Left lung (tissue), 4 donors: ENCODE measurements at regions not wholly inside any gene's neighbourhood (a gene's known extent, or its start where the extent isn't known, plus 50 kb on each side); places are given as distances from the start of the nearest gene placed in this dataset.

Experiments used
- ATAC-seq: fragments of 200-7000 bp; cut with Tn5 transposase; one replicate; pipeline ENCODE4 v1.9.1; 2020; ENCODE audit warnings: moderate library complexity
- DNase-seq, 4 donors: peaks; one replicate each; pipeline ENCODE4 v3.0.0-alpha.2; 2013 to 2020
- H3K27ac ChIP-seq, 2 donors: fragments of 200-600 bp; sonication (generic) in 1 of 2; one replicate each; pipeline versions ENCODE4 v1.5.0 to v1.8.0; 2020 to 2021
- H3K27me3 ChIP-seq, 2 donors: fragments of 200-600 bp; sonication (generic) in 1 of 2; one replicate each; pipeline versions ENCODE4 v1.5.0 to v1.8.0; 2020 to 2021
- H3K36me3 ChIP-seq, 2 donors: fragments of 200-600 bp; sonication (generic) in 1 of 2; one replicate each; pipeline versions ENCODE4 v1.5.0 to v1.8.0; 2020 to 2021
- H3K4me1 ChIP-seq, 2 donors: fragments of 200-600 bp; one replicate each; pipeline ENCODE4 v1.8.0; 2021
- H3K4me3 ChIP-seq, 2 donors: fragments of 200-600 bp; sonication (generic) in 1 of 2; one replicate each; pipeline versions ENCODE4 v1.5.0 to v1.8.0; 2020 to 2021; ENCODE audit warnings: mild to moderate bottlenecking in 1 of 2
- H3K9me3 ChIP-seq, 2 donors: fragments of 200-600 bp; sonication (generic) in 1 of 2; one replicate each; pipeline versions ENCODE4 v1.5.0 to v1.8.0; 2020 to 2021
- intact Hi-C, 2 donors: fragments of 100-400 bp; cut with DNase I; formaldehyde crosslinking; loops; one replicate each; pipeline versions ENCODE4 v1.11.2 to v1.14.2; 2022
- TF ChIP-seq, protein P1 (sequence below), 2 donors: fragments of 200-600 bp; sonication (generic) in 1 of 2; IDR thresholded peaks; one replicate each; pipeline versions ENCODE4 v1.5.0 to v1.8.0; 2021; ENCODE audit warnings: antibody characterized with exemption in 2 of 2
- donor health status: DM: no; HTN: yes; CAD: no.
- donor health status: DM: no; HTN: no; CAD: no.

- Histone ChIP-seq H3K36me3 (no peaks in the 10 kb centered on the region), H3K9me3 (peaks cover 0 to under 1% of the 10 kb centered on the region in 2 donors), H3K4me1 (no peaks in the 10 kb centered on the region), H3K4me3 (no peak overlapping the region), H3K27ac (no peak overlapping the region), H3K27me3 (no peaks in the 10 kb centered on the region)
- no peak for ATAC-seq
- intact Hi-C loops, result no loop called here
- DNase-seq, result no peak
- TF ChIP-seq, protein P1, sequence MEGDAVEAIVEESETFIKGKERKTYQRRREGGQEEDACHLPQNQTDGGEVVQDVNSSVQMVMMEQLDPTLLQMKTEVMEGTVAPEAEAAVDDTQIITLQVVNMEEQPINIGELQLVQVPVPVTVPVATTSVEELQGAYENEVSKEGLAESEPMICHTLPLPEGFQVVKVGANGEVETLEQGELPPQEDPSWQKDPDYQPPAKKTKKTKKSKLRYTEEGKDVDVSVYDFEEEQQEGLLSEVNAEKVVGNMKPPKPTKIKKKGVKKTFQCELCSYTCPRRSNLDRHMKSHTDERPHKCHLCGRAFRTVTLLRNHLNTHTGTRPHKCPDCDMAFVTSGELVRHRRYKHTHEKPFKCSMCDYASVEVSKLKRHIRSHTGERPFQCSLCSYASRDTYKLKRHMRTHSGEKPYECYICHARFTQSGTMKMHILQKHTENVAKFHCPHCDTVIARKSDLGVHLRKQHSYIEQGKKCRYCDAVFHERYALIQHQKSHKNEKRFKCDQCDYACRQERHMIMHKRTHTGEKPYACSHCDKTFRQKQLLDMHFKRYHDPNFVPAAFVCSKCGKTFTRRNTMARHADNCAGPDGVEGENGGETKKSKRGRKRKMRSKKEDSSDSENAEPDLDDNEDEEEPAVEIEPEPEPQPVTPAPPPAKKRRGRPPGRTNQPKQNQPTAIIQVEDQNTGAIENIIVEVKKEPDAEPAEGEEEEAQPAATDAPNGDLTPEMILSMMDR (IDR thresholded peaks at IDR 0.05), result no peak
These were observed 366.8 kb upstream of the SGCD start for GRCh38 chr5:155960177-155960576.

DNA sequence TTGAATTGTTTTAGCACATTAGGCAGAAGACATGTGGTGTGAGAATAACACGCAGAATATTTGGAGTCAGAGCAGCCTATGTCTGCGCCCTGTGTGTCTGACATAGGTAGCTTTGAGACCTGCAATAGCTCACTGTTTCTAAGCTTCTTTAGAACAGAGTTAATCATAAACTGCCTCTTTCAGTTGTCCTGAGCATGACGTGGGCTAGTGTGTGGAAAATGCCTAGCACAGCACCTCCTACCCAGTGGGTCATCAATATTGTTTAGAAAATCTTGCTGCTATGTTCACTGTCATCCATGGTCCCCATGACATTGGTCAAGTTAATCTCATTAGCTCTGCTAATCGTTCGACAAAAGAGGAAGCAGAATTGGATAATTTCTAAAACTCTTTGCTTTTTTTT lies 357.4 kb upstream of the SGCD start:
- Histone ChIP-seq H3K9me3 (peaks cover 0 to 10% of the 10 kb centered on the region in 2 donors), H3K27ac (no peak overlapping the region), H3K27me3 (no peaks in the 10 kb centered on the region), H3K4me1 (no peaks in the 10 kb centered on the region), H3K4me3 (no peak overlapping the region), H3K36me3 (no peaks in the 10 kb centered on the region)
- no peak for DNase-seq
- TF ChIP-seq, protein P1 (IDR thresholded peaks at IDR 0.05), result no peak
- intact Hi-C loops, result no loop called here
- no peak for ATAC-seq

DNA sequence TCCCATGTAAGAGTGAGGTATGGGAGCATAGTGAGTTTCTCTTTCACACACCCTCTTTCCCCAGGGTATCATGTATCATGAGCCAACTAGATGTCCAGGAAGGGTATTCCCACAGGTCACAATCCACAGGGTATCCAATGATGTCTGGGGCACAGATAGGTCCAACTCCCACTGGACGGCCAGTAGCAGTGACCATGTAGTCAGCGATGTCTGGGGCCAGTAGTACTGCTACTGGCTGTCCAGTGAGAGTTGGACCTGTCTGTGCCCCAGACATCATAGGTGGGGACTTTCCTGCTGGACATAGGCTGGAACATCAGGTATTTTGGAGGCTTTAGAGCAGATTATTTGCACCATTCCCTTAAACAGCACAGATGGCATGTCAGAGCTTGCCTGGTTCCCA lies 352.6 kb upstream of the SGCD start:
- no peaks in the 10 kb centered on the region for H3K27me3 ChIP-seq
- intact Hi-C loops, result no loop called here
- no peak for DNase-seq
- TF ChIP-seq, protein P1 (IDR thresholded peaks at IDR 0.05), result no peak
- no peaks in the 10 kb centered on the region for H3K4me1 ChIP-seq
- ATAC-seq, result no peak
- no peaks in the 10 kb centered on the region for H3K36me3 ChIP-seq
- no peak overlapping the region for H3K4me3 ChIP-seq
- no peak overlapping the region for H3K27ac ChIP-seq
- no peaks in the 10 kb centered on the region for H3K9me3 ChIP-seq

GRCh38 chr5:155978850-155979249 lies 348.1 kb upstream of the SGCD start:
- TF ChIP-seq, protein P1 (IDR thresholded peaks at IDR 0.05), result no peak
- H3K27ac ChIP-seq, result no peak overlapping the region
- H3K9me3 ChIP-seq, result no peaks in the 10 kb centered on the region
- no peaks in the 10 kb centered on the region for H3K27me3 ChIP-seq
- no peaks in the 10 kb centered on the region for H3K36me3 ChIP-seq
- no peak for ATAC-seq
- no peaks in the 10 kb centered on the region for H3K4me1 ChIP-seq
- DNase-seq, result no peak
- intact Hi-C loops, result no loop called here
- H3K4me3 ChIP-seq, result no peak overlapping the region

DNA sequence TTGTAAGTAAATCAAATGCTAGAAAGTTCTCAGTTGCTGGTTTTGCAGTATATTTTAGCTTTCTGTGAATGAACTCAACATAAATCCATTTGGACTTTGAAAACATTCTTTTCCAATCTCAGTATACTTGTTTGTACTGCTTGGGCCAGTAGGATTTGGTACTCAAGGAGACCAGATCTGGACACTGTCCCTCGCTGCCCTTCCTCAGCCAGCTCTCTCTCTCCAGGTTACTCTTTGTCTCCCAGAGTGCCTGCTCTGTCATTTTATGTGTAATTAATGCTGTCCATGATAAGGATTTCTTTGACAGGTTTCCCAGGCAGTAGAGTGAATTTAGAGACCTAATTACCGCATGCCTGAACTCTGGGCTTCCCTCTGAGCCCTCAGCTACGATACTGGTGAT lies 344.6 kb upstream of the SGCD start:
- DNase-seq, result no peak
- Histone ChIP-seq H3K4me3 (no peak overlapping the region), H3K27ac (no peak overlapping the region), H3K9me3 (no peaks in the 10 kb centered on the region), H3K27me3 (no peaks in the 10 kb centered on the region), H3K36me3 (no peaks in the 10 kb centered on the region), H3K4me1 (no peaks in the 10 kb centered on the region)
- TF ChIP-seq, protein P1 (IDR thresholded peaks at IDR 0.05), result no peak
- intact Hi-C loops, result no loop called here
- ATAC-seq, result no peak
